ENCODE measurements at regions not wholly inside any gene's neighbourhood (a gene's known extent, or its start where the extent isn't known, plus 50 kb on each side); places are given as distances from the start of the nearest gene placed in this dataset.
"Not testable (repeated sequence)": the region's sequence is repeated elsewhere in the genome, so short reads cannot be mapped to it uniquely, and the experiment has no call there.

GRCh38 chr13:111064661-111065060, 50.4 kb upstream of the ARHGEF7 start:
- DNase-seq: no peak

GRCh38 chr13:111062966-111063365, 52.1 kb upstream of the ARHGEF7 start:
- no peak for DNase-seq

- no peak for DNase-seq
Measured at GRCh38 chr13:111062305-111062704, 52.8 kb upstream of the ARHGEF7 start.

GRCh38 chr13:111061358-111062045, 53.6 kb upstream of the ARHGEF7 start:
- DNase-seq: no peak

GRCh38 chr13:111060237-111060919, 54.7 kb upstream of the ARHGEF7 start:
- no peak for DNase-seq

GRCh38 chr13:111058796-111059506, 56.2 kb upstream of the ARHGEF7 start:
- DNase-seq: no peak

- DNase-seq: not testable (repeated sequence)
Measured at GRCh38 chr13:111058339-111058738, 56.8 kb upstream of the ARHGEF7 start.

- DNase-seq: not testable (repeated sequence)
Measured at GRCh38 chr13:111051726-111052232, 63.3 kb upstream of the ARHGEF7 start.

- no peak for DNase-seq
Measured at GRCh38 chr13:111051041-111051725, 63.9 kb upstream of the ARHGEF7 start.

- no peak for DNase-seq
Measured at GRCh38 chr13:111050539-111050879, 64.6 kb upstream of the ARHGEF7 start.

GRCh38 chr13:111049791-111050538, 65.1 kb upstream of the ARHGEF7 start:
- no peak for DNase-seq

GRCh38 chr13:111048387-111048786, 66.7 kb upstream of the ARHGEF7 start:
- no peak for DNase-seq

- DNase-seq: no peak
Measured at GRCh38 chr13:111047326-111047725, 67.8 kb upstream of the ARHGEF7 start.

GRCh38 chr13:111046590-111047141, 68.4 kb upstream of the ARHGEF7 start:
- DNase-seq: peak in 1 of 5 experiments; percentile 19

- DNase-seq: no peak
Measured at GRCh38 chr13:111045170-111045569, 69.9 kb upstream of the ARHGEF7 start.

GRCh38 chr13:111044087-111044830, 70.9 kb upstream of the ARHGEF7 start:
- no peak for DNase-seq

- DNase-seq: no peak
Measured at GRCh38 chr13:111043575-111043982, 71.5 kb upstream of the ARHGEF7 start.

GRCh38 chr13:111042661-111043226, 72.4 kb upstream of the ARHGEF7 start:
- DNase-seq: no peak

- no peak for DNase-seq
Measured at GRCh38 chr13:111040830-111041229, 74.3 kb upstream of the ARHGEF7 start.

- DNase-seq: no peak
Measured at GRCh38 chr13:111039735-111040134, 75.4 kb upstream of the ARHGEF7 start.

GRCh38 chr13:111038887-111039286, 76.2 kb upstream of the ARHGEF7 start:
- no peak for DNase-seq

Measured in T-helper 2 cell (primary cell).